DMS114 treated with DMSO at 0.1 percent for 48 hours (cell line): ENCODE measurements at regions not wholly inside any gene's neighbourhood (a gene's known extent, or its start where the extent isn't known, plus 50 kb on each side); places are given as distances from the start of the nearest gene placed in this dataset.
A peak's percentile ranks its signal among the peaks of the same experiment; 100 is the strongest.

Experiments used
- DNase-seq: peaks from one replicate; lab custom pipeline; 2025; ENCODE audit not compliant: unreplicated experiment; lab: John Stamatoyannopoulos, UW

DNA sequence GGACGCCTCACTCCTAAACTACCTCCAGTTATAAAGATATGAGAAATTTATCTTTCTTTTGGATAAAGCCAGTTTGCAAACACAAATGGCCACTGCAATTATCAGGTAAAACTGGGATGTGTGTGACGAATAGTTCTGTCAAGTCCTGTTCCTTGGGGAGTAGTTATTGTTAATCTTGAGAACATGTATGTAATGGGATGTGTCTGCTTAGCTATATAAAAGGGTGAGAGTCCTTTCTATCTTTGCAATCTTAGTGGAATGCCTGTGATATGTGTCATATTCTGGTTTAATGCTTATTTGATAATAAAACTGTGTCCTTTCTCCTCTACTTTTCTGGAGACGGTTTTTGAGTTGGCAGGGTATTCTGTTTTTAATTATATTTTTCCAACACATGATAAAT lies 56.1 kb upstream of the PKP2 start:
- DNase-seq, result no peak

DNA sequence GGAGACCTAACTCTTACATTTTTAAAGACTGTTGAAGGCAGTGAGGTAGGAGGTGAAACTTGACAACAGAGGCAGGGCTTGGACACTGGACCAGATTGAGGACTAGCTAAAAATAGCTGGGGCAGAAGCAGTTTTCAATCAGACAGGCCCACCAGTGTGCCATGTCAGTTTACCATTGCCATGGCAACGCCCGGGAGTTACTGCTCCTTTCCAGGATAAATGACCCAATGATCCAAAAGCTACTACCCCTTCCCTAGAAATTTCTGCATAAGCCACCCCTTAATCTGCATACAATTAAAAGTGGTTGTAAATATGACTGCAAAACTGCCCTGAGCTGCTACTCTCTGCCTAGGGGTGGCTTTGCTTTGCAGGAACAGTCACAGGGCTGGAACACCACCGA lies 53.2 kb upstream of the PKP2 start:
- no peak for DNase-seq

DNA sequence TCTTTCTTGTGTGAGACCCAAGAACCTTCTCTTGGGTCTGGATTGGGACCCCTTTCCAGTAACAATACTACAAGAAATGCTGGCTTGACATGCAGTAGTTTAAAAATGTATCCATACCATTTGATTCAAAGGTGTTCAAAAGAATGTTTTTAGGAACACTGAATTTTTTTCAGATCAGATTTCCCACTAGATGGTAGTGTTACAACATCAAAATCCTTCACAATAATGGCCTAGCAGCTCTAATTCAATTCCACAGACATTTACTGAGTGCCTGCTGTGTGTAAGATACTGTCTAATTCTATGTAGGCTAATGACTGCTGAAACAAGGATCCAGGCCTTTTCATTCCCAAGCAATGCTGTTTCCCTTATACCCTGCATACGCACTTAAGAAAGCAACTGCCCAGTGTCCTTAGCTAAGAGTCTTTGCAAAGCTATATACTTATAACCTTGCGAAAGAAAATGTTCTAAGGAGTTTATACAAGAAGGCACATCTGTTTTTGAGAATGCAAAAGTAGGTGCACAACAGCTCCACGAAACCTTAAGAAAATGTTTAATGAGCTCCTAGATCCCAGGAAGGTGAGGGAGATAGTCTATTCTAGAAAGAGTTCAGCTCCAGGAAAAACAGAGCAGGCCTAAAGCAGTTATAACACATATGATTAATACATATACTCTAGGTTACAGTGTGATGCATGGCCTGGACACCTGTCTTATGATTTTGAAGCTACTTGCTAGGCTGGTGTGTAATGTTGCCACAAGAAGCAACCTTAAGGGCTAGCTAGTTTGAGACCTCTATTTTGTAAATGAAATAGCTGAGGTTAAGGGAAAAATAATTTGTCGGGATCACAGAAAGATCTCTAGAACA lies 50.9 kb upstream of the PKP2 start:
- DNase-seq, result peak; percentile 39

DNA sequence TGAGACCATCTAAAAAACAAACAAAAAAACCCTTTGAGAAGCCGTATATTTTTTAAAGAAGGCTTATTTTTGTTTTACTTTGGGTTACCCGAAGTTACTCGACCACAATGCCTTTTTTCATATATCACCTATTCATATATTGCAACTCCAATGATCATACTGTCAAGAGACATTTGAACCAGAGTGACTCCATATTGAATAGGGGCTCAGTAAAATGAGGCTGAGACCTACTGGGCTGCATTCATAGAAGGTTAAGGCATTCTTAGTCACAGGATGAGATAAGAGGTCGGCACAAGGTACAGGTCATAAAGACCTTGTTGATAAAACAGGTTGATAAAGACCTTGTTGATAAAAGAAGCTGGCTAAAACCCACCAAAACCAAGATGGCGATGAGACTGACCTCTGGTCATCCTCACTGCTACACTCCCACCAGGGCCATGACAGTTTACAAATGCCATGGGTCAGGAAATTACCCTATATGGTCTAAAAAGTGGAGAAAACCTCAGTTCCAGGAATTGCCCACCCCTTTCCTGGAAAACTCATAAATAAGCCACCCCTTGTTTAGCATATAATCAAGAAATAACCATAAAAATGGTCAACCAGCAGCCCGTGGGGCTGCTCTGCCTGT lies 50.0 kb upstream of the PKP2 start:
- no peak for DNase-seq
